Activated T-cell treated with anti-CD3 and anti-CD28 coated beads, Interleukin-2, amount 50 U/mL, for 24 hours (primary cell): ENCODE measurements at regions not wholly inside any gene's neighbourhood (a gene's known extent, or its start where the extent isn't known, plus 50 kb on each side); places are given as distances from the start of the nearest gene placed in this dataset.

Experiments
- DNase-seq: peaks from one replicate; pipeline ENCODE4 v3.0.0-alpha.2; 2020
- H3K27ac Mint-ChIP-seq: 2 replicates; pipeline ENCODE4 v1.8.0; 2020; ENCODE audit warnings: mild to moderate bottlenecking, mixed read lengths
- H3K27me3 Mint-ChIP-seq: 2 replicates; pipeline ENCODE4 v1.8.0; 2020; ENCODE audit warnings: mixed read lengths
- H3K36me3 Mint-ChIP-seq: 2 replicates; pipeline ENCODE4 v1.8.0; 2020; ENCODE audit warnings: low read depth, mixed read lengths
- H3K4me1 Mint-ChIP-seq: 2 replicates; pipeline ENCODE4 v1.8.0; 2020; ENCODE audit warnings: low read depth, mixed read lengths
- H3K4me3 Mint-ChIP-seq: 2 replicates; pipeline ENCODE4 v1.8.0; 2020; ENCODE audit warnings: mild to moderate bottlenecking, moderate library complexity, mixed read lengths
- H3K9me3 Mint-ChIP-seq: 2 replicates; pipeline ENCODE4 v1.8.0; 2020; ENCODE audit warnings: mixed read lengths

DNA sequence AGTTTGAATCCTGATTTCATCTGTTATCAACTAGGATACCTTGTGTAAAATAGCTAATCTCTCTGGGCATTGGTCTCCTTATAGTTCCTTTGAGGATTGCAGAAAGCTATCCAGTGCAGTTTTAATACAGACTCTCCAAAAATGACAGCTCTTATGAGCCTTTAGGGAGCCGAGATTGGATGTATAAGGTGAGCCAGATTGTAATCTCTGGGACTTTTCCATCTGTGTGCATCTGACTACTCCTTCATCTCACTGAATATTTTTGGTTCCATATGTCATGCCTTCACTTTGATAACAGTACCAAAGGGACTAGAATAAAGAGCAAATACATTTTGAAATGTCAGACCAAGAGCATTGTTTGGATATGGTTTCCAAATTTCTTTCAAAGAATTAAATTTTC lies 367.2 kb downstream of the TMEM232 start:
- Mint-ChIP-seq H3K9me3 (no peaks in the 10 kb centered on the region), H3K27me3 (no peaks in the 10 kb centered on the region), H3K27ac (no peak overlapping the region), H3K4me3 (no peak overlapping the region), H3K4me1 (no peaks in the 10 kb centered on the region), H3K36me3 (no peaks in the 10 kb centered on the region)
- DNase-seq = no peak

DNA sequence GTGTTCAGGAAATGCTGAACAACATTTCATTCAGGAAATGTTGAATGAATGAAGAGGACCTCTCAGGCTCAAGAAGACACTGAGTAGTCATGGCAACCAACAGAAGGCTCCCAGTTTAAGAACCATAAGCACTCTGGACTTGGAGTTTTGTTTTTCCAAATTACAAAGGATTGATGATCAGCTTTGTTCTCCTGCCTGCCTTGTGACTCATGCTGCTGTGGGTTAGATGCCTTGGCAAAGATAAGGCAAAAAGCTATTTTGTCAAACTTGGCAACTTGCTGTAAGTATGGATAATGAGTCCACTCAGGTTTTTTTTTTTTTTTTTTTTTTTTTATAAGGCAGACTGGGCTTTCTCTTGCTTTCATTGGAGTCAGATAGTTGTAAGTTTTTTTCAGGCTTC lies 365.0 kb downstream of the TMEM232 start:
- DNase-seq = no peak
- no peak overlapping the region for H3K4me3 Mint-ChIP-seq
- no peaks in the 10 kb centered on the region for H3K27me3 Mint-ChIP-seq
- H3K4me1 Mint-ChIP-seq = no peaks in the 10 kb centered on the region
- no peak overlapping the region for H3K27ac Mint-ChIP-seq
- H3K36me3 Mint-ChIP-seq = no peaks in the 10 kb centered on the region
- H3K9me3 Mint-ChIP-seq = no peaks in the 10 kb centered on the region

DNA sequence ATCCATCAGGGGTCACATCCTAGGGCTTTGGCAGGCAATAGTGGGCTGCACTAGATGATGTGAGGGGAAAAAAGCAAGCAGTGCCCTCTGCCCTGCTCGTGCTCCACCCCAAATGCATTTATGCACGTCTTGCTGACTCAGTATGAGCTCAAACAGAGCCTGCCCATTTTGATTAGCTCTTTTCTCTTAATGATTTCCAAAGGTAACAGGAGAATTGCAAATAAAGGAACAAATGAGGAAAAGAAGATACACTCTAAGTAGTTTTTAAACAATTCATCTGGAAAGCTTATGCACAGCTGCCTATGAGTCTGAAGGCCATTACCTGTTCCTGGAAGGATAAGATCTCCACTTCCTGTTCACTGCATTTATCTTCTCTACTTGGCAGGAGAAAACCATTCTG lies 364.2 kb downstream of the TMEM232 start:
- no peak for DNase-seq
- no peaks in the 10 kb centered on the region for H3K27me3 Mint-ChIP-seq
- no peak overlapping the region for H3K27ac Mint-ChIP-seq
- no peaks in the 10 kb centered on the region for H3K36me3 Mint-ChIP-seq
- no peaks in the 10 kb centered on the region for H3K9me3 Mint-ChIP-seq
- H3K4me1 Mint-ChIP-seq = no peaks in the 10 kb centered on the region
- no peak overlapping the region for H3K4me3 Mint-ChIP-seq

- H3K27ac Mint-ChIP-seq = no peak overlapping the region
- no peak overlapping the region for H3K4me3 Mint-ChIP-seq
- H3K27me3 Mint-ChIP-seq = no peaks in the 10 kb centered on the region
- DNase-seq = no peak
- H3K4me1 Mint-ChIP-seq = no peaks in the 10 kb centered on the region
- H3K36me3 Mint-ChIP-seq = no peaks in the 10 kb centered on the region
- H3K9me3 Mint-ChIP-seq = no peaks in the 10 kb centered on the region
Measured at GRCh38 chr5:110366716-110367115, 359.8 kb downstream of the TMEM232 start.
